AG08396 (cell line): ENCODE measurements at regions not wholly inside any gene's neighbourhood (a gene's known extent, or its start where the extent isn't known, plus 50 kb on each side); places are given as distances from the start of the nearest gene placed in this dataset.

ENCODE experiments used
- DNase-seq: peaks from one replicate; pipeline ENCODE4 v3.0.0; 2012; ENCODE audit warnings: low spot score, mixed read lengths

DNA sequence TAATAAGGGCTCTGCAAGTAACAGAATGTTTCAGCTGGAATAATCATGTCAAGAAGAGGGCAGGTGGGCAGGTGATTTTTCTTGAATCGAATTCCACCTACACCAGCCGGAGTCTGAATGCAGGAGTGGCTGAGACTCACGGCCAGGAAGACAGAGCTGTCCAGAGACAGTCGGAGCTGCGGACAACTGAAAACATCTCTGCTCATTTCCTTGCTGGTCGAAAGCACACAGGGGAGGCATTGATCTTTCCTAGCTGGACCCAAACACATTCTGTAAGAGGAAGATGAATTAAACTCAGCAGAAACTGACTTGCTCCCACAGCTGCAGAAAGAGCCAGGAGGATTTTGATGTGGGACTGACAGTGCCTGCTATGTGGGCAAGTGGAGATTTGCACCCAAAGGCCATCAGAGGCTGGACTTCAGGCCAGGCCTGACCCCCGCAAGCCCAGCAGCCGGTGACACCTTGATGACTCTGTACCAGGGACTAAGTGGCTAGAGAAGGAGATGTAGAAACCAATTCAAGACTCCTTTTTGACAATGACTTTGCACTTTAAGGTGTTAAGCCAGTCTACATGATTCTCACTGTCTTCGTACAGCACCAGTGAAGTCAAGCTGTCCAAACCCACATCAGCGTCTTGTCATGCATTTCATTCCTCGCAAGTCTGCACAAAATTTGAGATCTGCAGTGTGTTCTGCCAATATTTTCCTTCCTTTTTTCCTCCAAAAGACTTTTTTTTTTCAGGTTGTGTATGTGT, 169.4 kb downstream of the TEX36 start:
- no peak for DNase-seq

DNA sequence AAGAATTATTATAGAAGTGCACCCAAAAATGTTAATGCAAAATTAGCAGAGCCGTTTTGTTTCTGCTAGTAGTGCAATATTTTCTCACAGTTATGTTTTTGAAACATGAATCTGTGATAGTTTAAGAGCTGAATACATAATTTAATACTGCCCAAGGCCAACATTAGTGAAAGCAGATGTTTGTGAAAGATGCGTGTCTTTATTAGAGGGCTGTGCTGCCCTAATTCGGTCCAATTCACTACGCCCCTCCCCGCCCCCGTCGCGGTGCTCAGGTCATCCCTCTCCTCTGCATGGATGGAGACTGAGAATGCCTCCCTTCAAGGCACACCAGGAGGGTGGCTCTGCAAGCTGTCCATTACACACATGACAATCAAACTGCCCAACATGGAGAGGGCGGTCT, 172.0 kb downstream of the TEX36 start:
- no peak for DNase-seq

DNA sequence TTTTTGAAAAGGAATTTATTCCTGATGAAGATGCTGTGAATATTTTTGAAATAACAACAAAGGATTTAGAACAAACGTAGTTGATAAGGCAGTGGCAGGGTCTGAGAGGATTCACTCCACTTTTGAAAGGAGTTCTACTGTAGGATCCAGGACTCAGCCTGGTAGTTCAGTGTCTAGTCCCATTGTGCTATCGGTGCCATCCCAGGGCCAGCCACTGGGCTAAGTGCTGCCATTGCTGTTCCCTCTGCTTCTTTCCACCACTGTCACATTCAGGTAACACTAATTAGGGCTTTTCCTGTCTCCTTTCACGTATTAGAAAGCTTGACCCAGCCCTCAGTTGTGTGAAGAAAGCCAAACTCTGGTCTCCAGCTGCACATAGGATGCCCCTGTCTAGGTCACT, 177.3 kb downstream of the TEX36 start:
- DNase-seq = no peak

DNA sequence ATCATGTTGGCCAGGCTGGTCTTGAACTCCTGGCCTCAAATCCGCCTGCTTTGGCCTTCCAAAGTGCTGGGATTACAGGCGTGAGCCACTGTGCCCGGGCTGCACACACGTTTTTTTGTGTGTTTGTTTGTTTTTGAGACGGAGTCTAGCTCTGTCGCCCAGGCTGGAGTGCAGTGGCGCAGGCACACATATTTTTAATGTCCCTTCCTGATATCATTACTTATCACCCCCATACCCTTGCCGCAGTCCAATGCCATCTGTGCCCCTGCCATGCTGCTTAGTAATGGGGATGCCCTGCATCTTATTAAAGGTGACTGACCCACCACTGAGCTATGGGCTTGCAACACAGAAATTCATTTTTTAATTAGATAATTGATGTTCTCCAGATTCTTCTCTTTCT, 180.7 kb downstream of the TEX36 start:
- DNase-seq = no peak

DNA sequence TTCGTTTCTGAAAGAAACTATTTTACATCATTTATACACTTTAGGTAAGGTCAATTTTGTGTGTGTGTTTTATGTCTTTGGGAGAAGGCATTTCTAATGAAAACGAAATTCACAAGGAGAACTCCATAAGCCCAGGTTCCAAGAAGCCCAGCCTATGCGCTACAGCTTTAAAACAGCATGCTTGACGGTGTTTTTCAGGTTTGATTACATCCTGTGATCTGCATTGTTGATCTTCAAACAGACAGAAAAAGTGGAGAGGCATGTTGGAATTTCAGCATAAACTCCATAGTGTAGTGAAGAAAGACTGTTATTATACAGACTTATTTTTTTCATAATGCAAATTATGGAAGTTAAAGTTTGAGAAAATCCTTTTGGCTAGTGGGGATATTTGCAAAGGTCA, 187.6 kb downstream of the TEX36 start:
- no peak for DNase-seq

DNA sequence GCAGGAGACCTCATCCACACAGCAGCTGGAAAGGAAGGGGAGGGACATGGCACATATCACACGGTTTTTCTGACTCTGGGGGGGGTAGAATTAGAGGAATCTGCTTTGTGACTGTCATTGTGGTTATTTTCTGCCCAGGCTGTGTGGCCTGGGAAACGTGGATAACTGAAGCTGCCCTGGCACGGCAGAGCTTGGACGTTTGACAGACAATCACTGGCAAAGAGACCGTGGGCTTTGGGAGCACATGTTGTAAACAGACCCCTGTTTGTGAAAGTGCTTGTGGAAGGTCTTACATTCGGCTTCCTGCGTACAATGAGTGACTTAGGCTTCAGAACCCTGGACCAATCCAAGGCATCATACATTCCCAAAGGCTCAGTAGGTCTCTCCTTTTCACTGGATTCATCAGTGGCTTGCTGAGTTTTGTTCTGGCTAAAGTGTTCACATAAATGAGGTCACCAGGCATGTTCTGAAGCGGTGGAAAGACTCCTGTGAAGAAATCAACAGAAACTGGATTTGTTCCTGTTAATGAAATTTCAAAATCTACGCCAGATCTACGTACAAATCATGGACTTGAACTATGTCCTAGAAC, 188.2 kb downstream of the TEX36 start:
- no peak for DNase-seq

DNA sequence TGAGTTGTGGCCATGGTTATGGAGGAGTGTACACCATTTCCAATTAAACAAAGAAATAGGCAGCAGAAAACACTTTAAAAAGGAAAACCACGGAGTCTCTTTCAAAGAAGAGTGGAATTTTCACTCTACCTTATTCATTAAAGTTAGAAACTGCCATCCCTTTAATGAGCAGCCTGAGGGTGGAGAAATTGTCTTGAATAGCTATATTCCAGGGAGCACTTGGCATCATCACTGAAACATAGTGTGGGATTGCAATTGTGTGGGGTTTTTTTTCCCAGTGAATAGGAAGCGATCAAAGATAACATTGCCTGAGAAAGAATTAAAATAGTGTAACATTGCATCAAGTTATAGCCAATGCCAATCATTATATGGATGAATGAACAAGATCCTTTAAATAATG, 191.6 kb downstream of the TEX36 start:
- no peak for DNase-seq

DNA sequence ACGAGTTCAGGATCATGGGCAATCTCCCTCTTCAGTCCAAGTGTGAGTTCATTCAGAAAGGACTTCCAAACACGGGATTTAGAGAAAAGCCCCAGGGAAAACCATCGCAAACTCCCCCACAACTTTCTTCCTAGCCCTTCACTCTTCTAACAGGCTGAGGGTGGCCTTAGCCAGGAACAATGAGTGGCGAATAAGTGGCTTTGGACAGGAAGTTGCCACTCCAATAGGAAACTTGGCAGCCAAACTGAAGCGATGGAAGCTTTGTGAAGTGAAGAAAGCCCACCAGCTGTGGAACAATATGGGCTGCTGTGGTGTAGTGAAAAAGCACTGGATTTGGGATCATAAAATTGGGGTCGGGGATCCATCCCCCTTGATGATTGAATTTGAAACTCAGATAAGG, 193.2 kb downstream of the TEX36 start:
- DNase-seq = no peak

DNA sequence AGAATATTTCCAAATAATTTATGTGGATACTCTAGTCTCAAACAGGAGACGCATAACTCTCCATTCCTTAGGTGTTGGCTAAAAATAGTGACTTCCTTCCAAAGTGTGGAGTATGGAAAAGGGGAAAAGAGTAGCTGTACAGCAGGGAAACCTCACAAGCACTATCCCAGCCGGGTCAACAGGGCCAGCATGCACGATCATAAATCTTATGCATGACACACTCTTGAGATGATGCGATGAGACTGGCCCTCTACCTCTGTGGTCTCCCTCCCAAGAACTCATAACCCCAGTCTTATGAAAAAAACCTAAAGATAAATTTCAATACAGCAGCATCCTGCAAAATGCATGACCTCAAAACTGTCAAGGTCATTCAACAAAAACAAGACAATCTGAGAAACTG, 197.3 kb downstream of the TEX36 start:
- DNase-seq = no peak

DNA sequence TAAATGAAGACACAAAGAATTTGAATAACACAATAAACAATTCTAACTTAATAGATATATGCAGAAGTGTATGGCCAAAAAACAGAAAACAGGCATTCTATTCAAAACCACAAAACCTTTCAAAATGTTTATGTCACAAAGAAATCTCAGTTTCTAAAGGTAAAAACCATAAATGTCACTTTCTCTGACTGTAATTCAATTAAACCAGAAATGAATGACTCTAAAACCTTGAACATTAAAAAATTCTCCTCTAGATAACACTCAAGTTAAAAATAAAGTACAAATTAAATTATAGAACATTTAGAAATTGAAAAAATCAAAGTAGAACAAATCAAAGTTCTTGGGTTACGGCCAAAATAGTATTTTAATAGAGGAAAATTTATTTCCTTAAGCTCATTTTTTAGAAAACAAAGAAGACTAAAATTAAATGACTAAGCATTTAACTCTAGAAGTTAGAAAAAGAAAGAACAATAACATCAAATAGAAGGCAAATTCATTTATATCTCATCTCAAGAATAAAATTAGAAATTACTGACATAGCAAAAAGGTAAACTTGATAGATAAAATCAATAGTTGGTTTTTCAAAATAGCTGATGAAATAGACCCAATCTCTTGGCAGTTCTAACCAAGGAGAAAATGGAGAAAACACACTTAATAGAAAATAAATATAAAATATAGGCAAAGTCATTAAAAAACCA, 198.8 kb downstream of the TEX36 start:
- DNase-seq = no peak

DNA sequence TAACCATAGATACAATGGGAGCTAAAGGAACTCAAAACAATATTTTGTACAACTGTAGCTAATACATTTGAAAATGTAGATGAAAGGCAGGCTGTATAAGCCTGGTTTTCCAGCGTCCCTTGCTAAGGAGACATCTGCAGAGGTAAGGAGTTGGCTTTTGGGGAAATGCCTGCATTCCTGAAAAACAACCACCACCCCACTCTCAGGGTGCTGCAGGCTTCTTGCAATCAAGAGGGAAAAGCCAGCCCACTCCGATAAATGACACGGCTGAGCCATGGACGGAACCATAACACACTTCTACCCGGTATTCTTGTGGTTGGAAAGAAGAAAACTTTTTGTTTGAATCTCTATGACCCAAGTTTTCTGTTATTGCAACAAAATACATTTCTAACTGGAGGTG, 200.3 kb downstream of the TEX36 start:
- DNase-seq = no peak

DNA sequence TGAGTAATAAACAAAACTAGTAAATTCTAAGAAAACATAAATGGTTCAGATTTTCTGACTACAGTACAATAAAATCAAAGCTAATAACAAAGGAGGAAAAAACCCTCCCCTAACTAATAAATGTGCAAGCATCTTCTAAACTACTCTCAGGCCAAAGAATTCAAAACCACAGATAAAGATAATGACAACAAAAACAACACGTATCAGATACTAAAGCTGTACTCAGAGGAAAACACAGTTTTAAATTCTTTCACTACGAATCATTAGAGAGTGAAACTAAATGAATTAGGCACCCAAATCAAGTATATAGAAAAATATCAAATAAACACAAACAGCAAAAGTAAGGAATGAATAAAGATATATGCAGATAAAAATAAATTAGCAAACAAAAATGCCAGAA, 200.9 kb downstream of the TEX36 start:
- no peak for DNase-seq

DNA sequence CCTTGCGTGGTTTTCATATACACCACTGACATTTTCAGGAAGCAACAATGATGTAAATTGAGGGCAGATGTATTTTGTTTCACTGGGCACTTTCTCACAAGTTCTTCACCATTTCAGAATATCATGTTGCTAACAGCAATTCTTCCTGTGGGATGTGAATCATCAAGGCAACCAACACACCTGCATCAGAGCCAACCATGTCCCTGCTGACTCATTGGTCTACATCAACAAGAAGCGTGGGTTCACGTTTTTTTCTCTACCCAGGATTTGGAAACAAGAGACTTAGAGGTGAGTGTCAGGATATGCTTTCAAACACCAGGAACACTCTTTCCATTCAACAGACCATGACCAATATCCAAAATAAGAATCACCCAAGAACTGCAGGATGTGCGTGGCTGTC, 203.9 kb downstream of the TEX36 start:
- DNase-seq = no peak

DNA sequence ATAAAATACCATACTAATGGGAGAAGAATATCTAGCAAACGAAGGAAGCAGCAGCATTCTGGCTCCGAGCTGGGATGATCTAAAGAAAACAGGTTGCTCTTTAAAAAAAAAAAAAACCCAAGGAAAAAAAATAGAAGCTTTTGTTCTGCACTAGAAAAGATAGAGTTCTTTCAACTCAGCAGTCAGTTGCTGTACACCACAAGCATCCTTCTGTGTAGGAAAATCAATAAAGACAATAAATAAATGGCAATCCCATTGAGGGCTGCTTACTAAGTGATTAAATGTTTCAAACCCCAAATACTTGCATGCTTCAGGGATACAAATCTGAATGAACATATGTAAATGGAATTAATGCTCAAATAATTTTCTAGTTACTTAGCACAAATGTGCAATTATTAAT, 207.1 kb downstream of the TEX36 start:
- DNase-seq = no peak

DNA sequence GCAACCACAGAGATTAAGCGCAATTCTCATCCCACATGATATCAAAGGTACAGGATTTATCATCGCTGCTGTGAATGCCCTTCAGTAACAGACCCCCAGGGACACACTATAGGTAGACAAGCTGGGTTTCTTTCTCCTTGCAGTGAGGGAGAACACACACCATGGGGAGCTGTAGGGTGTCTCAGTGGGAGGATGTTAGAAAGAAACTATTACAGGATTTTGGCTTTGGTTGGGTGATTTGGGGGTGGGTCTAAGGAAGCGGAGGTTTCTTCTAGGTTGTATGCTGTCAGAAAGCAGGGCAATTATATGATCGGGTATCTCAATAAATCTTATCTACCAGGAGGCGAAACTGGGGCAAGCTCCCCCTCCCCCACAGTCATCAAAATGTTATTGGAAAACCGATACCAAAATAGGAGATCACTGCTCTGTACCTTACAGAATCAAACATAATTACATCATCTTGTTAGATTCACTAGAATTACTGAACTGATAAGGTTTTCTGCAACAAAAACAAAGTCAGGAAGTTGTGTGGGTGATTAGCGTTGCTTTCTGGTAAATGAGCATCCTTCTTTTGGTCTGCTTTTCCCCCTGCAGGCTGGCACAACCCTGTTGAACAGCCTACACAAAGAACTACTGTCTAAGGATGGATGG, 209.7 kb downstream of the TEX36 start:
- no peak for DNase-seq

DNA sequence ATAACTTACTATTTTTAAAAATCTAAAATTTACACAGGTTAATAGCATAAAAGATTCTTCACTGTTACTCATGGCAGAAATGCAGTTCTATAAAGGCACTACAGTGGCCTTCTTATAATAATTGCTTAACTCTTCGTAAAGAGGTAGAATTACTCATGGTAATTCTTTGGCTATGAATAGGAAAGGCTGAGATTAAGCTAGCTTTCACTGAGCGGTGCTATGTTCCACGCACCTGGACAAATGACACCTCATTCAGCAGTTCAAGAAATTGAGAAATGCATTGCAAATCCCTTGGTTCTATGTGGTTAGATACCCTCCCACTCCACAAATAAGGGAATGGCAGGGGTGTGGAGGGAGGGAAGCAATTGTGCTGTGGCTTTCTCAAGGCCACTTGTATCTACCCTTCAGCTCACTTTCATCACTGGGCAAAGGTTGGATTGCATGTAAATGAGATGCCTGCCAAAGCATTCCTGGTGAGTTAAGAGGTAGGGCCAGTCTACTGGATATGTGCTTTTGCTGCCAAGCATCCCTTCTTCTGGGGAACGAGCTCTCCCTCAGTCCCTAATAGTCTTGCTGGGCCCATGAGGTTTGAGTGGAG, 210.9 kb downstream of the TEX36 start:
- DNase-seq = no peak

DNA sequence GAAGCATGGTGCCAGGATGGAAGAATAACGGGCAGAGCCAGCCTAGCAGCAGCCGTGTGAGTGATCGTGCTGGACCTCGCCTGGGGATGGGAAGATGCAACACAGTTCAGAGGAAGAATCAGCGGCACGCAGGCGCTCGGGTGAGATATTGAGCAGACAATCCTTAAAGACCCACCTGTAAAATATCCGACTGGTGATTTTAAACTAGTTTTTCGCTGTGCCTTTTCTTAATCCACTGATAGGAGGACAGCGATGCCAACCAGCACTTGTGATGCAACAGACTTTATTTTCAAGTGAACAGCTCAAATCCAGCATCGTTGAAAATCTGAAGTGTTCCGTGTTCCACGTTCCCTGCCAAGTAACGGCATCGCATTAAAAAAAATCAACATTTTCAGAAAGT, 214.7 kb downstream of the TEX36 start:
- DNase-seq = no peak

DNA sequence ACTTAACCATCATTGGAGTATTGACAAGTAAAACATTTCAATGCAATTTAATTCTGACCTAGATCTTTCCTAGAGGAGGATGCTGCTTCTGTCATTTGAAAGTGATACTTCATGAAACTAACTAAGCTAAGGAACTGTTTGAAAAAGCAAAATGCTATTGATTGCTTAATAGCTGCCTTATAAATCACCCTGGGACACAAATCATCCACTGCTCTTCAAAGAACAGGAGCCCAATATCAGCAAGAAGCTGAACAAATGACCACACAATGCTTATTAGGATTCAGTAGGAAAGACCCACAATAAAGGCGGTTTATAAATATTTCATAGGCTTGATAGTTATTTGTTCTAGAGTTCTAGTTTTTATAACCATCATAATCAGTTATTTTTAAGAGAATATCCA, 216.3 kb downstream of the TEX36 start:
- no peak for DNase-seq

DNA sequence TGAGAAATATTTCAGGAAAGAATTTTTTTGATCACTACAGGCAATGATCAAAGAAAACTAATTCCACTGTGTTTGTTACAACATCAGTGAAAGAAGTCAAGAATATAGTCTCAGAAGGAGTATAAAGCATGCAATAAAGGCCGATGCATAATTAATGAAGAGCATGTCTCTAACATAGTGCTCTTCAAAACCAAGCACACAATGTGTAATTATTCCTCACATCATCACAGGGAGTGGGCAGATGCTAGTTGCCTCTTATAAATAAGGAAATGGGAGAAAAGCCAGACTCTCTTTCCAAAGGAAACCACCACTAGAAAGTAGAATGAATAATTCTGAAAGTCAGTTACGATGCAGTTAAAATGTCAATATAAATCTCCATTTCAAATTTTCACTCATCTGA, 220.1 kb downstream of the TEX36 start:
- DNase-seq = no peak

DNA sequence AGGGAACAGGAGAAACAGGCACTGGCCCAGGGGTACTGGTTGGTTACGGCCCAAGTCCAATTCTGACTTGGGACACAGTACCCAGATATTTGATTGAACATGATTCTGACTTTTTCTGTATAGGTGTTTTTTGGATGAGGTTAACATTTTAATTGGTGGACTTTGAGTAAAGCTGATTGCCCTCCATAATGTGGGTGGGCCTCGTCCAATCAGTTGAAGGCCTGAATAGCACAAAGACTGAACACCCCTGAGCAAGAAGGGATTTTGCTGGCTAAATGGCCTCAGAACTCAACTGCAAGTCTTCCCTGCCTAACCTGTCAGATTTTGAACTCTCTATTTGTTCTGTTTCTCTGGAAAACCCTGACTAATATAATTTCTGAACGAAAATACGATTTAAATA, 222.6 kb downstream of the TEX36 start:
- DNase-seq = no peak

DNA sequence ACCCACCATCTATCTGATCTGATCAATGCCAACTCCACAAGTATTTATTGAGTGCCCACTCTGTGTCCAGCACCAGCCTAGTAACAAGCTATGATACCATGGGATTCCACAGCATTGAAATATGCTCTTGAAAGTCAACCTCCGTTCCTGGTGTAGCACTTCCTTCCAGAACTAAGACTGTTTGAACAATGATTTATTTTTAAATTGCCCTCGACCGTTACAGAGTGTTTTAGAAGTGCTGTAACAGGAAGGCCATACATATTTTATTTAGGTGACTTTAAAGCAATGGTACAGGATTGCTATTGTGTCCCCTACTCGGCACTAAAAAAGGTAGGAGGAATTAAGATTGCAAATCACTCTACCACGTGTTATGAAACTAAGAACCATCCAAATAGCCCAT, 225.6 kb downstream of the TEX36 start:
- DNase-seq = no peak

DNA sequence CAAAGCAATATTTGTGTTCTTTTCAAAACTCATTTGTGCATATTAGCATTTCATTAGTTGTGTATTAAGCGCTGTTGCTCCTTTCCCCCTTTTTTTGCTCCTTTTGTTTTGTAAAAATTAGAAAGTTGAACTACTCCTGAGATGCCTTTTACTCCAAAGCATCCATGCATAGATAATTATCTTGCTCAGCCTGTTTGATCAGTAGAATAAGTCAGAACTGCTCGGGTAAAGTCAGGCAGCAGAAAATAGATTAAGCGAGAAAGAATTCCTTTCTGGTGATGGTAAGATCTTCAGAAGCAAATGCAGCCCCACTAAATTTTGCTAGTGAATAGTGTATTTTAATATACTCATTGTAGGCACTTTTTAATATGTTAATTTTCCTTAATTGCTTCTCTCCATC, 227.1 kb downstream of the TEX36 start:
- no peak for DNase-seq

DNA sequence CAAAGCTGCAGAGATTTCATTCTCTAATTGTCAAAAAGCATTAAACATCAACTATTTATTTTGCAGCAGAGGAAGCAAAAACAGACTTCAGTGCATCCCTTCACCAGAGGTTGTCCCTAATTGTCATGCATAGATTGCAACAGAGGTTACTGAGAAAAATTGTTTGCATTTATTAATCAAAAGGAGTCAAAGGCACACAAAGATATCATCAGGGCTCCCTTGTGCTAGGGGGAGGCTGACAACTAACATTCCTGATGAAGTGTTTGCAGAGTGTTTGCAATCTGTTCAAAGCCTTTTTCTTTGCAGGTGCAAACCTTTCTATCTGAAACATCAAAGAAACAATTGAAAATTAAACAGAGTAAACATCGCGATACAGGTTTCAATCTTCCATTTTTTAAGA, 227.5 kb downstream of the TEX36 start:
- DNase-seq = no peak
